H1 (cell line): ENCODE measurements at regions not wholly inside any gene's neighbourhood (a gene's known extent, or its start where the extent isn't known, plus 50 kb on each side); places are given as distances from the start of the nearest gene placed in this dataset.

Experiments used
- CTCF ChIA-PET: fragments of 300-600 bp; sonication (Branson Sonifier 250); formaldehyde crosslinking; loops from one replicate; lab custom pipeline; 2021; ENCODE audit not compliant: partially characterized antibody; lab: Charles Lee
- POLR2A ChIA-PET: fragments of 300-600 bp; sonication (Branson Sonifier 250); formaldehyde crosslinking; loops from one replicate; lab custom pipeline; 2021; ENCODE audit warnings: inconsistent platforms; ENCODE audit not compliant: partially characterized antibody; lab: Charles Lee
- DNase-seq, 2 experiments: peaks; one replicate each; pipeline versions ENCODE4 v3.0.0 to v3.0.0-alpha.2; 2010 to 2022; ENCODE audit warnings: low spot score in 2 of 2, low read depth in 1 of 2, mixed read lengths in 1 of 2
- FAIRE-seq: peaks from 2 replicates; lab custom pipeline; 2011; peaks lifted over from hg19 to GRCh38; lab: Jason Lieb, UNC
- H2AFZ ChIP-seq: 2 replicates; pipeline ENCODE4 v1.8.1; 2012; ENCODE audit warnings: low read length, inconsistent platforms
- H2AK5ac ChIP-seq: 2 replicates; pipeline ENCODE4 v1.6.1; 2013; ENCODE audit warnings: low read depth, low read length
- H2BK120ac ChIP-seq: replicated peaks from 2 replicates; pipeline ENCODE3; 2013; ENCODE audit warnings: low read depth, low read length, inconsistent platforms
- H2BK12ac ChIP-seq: 2 replicates; pipeline ENCODE4 v1.6.1; 2013; ENCODE audit warnings: low read depth, low read length
- H2BK15ac ChIP-seq: 2 replicates; pipeline ENCODE4 v1.6.1; 2013; ENCODE audit warnings: low read length
- H2BK20ac ChIP-seq: 2 replicates; pipeline ENCODE4 v1.6.1; 2013; ENCODE audit warnings: low read length
- H2BK5ac ChIP-seq: 2 replicates; pipeline ENCODE4 v1.6.1; 2013; ENCODE audit warnings: low read depth, low read length
- H3K14ac ChIP-seq: 2 replicates; pipeline ENCODE4 v1.6.1; 2013; ENCODE audit warnings: inconsistent platforms; ENCODE audit not compliant: insufficient read length
- H3K18ac ChIP-seq: 2 replicates; pipeline ENCODE4 v1.6.1; 2013; ENCODE audit warnings: low read length; ENCODE audit errors: extremely low read depth
- H3K23ac ChIP-seq: 2 replicates; pipeline ENCODE4 v1.6.1; 2013; ENCODE audit warnings: inconsistent platforms; ENCODE audit not compliant: insufficient read length
- H3K23me2 ChIP-seq: 2 replicates; pipeline ENCODE4 v1.6.1; 2013; ENCODE audit warnings: low read depth, low read length
- H3K27ac ChIP-seq: 2 replicates; pipeline ENCODE4 v1.6.1; 2011; ENCODE audit warnings: low read depth, low read length, inconsistent platforms
- H3K27me3 ChIP-seq, 4 experiments: replicated peaks in 1 of 4; 1 replicate in 1 of 4; 2 replicates in 3 of 4; pipeline versions ENCODE4 v1.6.1 to v1.8.1; 2011 to 2013; ENCODE audit warnings: low read length in 3 of 4, mild to moderate bottlenecking in 3 of 4, inconsistent platforms in 2 of 4, mixed read lengths in 2 of 4, moderate library complexity in 1 of 4; ENCODE audit not compliant: control insufficient read depth in 3 of 4, insufficient read depth in 3 of 4; ENCODE audit errors: extremely low read depth in 1 of 4
- H3K36me3 ChIP-seq, 4 experiments: 2 replicates each; pipeline versions ENCODE4 v1.6.1 to v1.8.1; 2011 to 2013; ENCODE audit warnings: mild to moderate bottlenecking in 4 of 4, low read length in 3 of 4, moderate library complexity in 2 of 4, control low read depth in 1 of 4, inconsistent platforms in 1 of 4; ENCODE audit not compliant: insufficient read depth in 4 of 4, control insufficient read depth in 2 of 4
- H3K4ac ChIP-seq: replicated peaks from 2 replicates; pipeline ENCODE3; 2013; ENCODE audit warnings: low read length, low read depth, mixed read lengths, inconsistent platforms; ENCODE audit not compliant: insufficient read length
- H3K4me1 ChIP-seq, 4 experiments: replicated peaks in 1 of 4; 1 replicate in 1 of 4; 2 replicates in 3 of 4; pipeline versions ENCODE4 v1.6.1 to v1.8.1; 2011 to 2013; ENCODE audit warnings: low read length in 3 of 4, inconsistent platforms in 2 of 4, mixed read lengths in 1 of 4; ENCODE audit not compliant: insufficient read depth in 4 of 4, control insufficient read depth in 3 of 4
- H3K4me2 ChIP-seq, 2 experiments: 2 replicates each; pipeline versions ENCODE4 v1.6.1 to v1.8.1; 2011 to 2013; ENCODE audit warnings: low read depth in 2 of 2, low read length in 2 of 2, control low read depth in 1 of 2, inconsistent platforms in 1 of 2, mild to moderate bottlenecking in 1 of 2; ENCODE audit not compliant: insufficient read depth in 1 of 2
- H3K4me3 ChIP-seq, 4 experiments: fragments of 200-600, 300-600 bp in 1 of 4; sonication (generic), shearing (Covaris generic), sonication (Bioruptor Twin) in 1 of 4; 2 replicates each; pipeline versions ENCODE4 v1.5.1 to v1.8.1; 2011 to 2016; ENCODE audit warnings: low read length in 4 of 4, low read depth in 3 of 4, control low read depth in 2 of 4, inconsistent platforms in 2 of 4, mild to moderate bottlenecking in 2 of 4, mixed read lengths in 1 of 4, moderate library complexity in 1 of 4; ENCODE audit not compliant: insufficient read depth in 2 of 4; ENCODE audit errors: extremely low read depth in 1 of 4
- H3K56ac ChIP-seq: replicated peaks from 2 replicates; pipeline ENCODE3; 2013; ENCODE audit warnings: low read depth, mild to moderate bottlenecking, mixed read lengths, low read length, inconsistent platforms; ENCODE audit not compliant: insufficient read length
- H3K79me1 ChIP-seq: 2 replicates; pipeline ENCODE4 v1.6.1; 2013; ENCODE audit warnings: low read depth, low read length, control low read depth
- H3K79me2 ChIP-seq, 2 experiments: 2 replicates each; pipeline versions ENCODE4 v1.6.1 to v1.8.1; 2012 to 2013; ENCODE audit warnings: low read length in 2 of 2, mild to moderate bottlenecking in 2 of 2, inconsistent platforms in 1 of 2; ENCODE audit not compliant: insufficient read depth in 2 of 2, control insufficient read depth in 1 of 2
- H3K9ac ChIP-seq, 4 experiments: replicated peaks in 1 of 4; 1 replicate in 1 of 4; 2 replicates in 3 of 4; pipeline versions ENCODE4 v1.6.1 to v1.8.1; 2011 to 2013; ENCODE audit warnings: low read depth in 3 of 4, low read length in 3 of 4, control low read depth in 2 of 4, mild to moderate bottlenecking in 2 of 4, moderate library complexity in 2 of 4, inconsistent platforms in 1 of 4; ENCODE audit errors: extremely low read depth in 1 of 4
- H3K9me3 ChIP-seq, 2 experiments: 2 replicates each; pipeline versions ENCODE4 v1.6.1 to v1.8.1; 2012 to 2013; ENCODE audit warnings: mild to moderate bottlenecking in 2 of 2, moderate library complexity in 2 of 2, control low read depth in 1 of 2, inconsistent platforms in 1 of 2, low read depth in 1 of 2, low read length in 1 of 2, mixed read lengths in 1 of 2; ENCODE audit not compliant: insufficient read depth in 2 of 2
- H4K20me1 ChIP-seq, 2 experiments: replicated peaks in 1 of 2; 2 replicates each; pipeline versions ENCODE3 to v1.8.1; 2011 to 2013; ENCODE audit warnings: inconsistent platforms in 2 of 2, low read length in 2 of 2, mild to moderate bottlenecking in 1 of 2; ENCODE audit not compliant: insufficient read depth in 2 of 2, control insufficient read depth in 1 of 2
- H4K5ac ChIP-seq: 2 replicates; pipeline ENCODE4 v1.6.1; 2013; ENCODE audit warnings: low read length, low read depth, mixed read lengths, inconsistent platforms; ENCODE audit not compliant: insufficient read length
- H4K8ac ChIP-seq: 2 replicates; pipeline ENCODE4 v1.8.0; 2013; ENCODE audit warnings: mild to moderate bottlenecking, moderate library complexity, low read length, inconsistent platforms; ENCODE audit not compliant: insufficient read depth; ENCODE audit errors: extremely low read depth
- H4K91ac ChIP-seq: replicated peaks from 2 replicates; pipeline ENCODE3; 2013; ENCODE audit warnings: low read length, mixed read lengths, inconsistent platforms; ENCODE audit not compliant: insufficient read length
- BACH1 ChIP-seq: IDR thresholded peaks from 2 replicates; pipeline ENCODE4 v1.6.1; 2012; ENCODE audit warnings: low read length, improper control_type of control experiment
- CBX8 ChIP-seq: fragments of 300-800, 300-1000 bp; sonication (generic); IDR thresholded peaks from 2 replicates; pipeline ENCODE4 v1.7.1; 2016; ENCODE audit warnings: low read depth, low read length, borderline replicate concordance
- MAFK ChIP-seq: IDR thresholded peaks from 2 replicates; pipeline ENCODE4 v1.6.1; 2012; ENCODE audit warnings: low read depth, mild to moderate bottlenecking, improper control_type of control experiment, low read length
- NRF1 ChIP-seq: IDR thresholded peaks from 2 replicates; pipeline ENCODE4 v1.6.1; 2011; ENCODE audit warnings: mild to moderate bottlenecking, low read depth, low read length, improper control_type of control experiment
- SP4 ChIP-seq: IDR thresholded peaks from 2 replicates; pipeline ENCODE4 v1.6.1; 2012; ENCODE audit warnings: low read length, inconsistent platforms

- H3K56ac ChIP-seq: no peak overlapping the region
- no peak for TF ChIP-seq SP4
- TF ChIP-seq BACH1: peak; percentile 97
- TF ChIP-seq CBX8: no peak
- no peak for TF ChIP-seq NRF1
- TF ChIP-seq MAFK: peak; percentile 90
- H3K9me3 ChIP-seq: no peaks in the 10 kb centered on the region
- H3K23ac ChIP-seq: no peak overlapping the region
- H2BK5ac ChIP-seq: no peak overlapping the region
- H3K36me3 ChIP-seq: no peaks in the 10 kb centered on the region
- H3K79me1 ChIP-seq: no peaks in the 10 kb centered on the region
- no peaks in the 10 kb centered on the region for H3K27me3 ChIP-seq
- no peak overlapping the region for H3K4ac ChIP-seq
- no peak overlapping the region for H3K14ac ChIP-seq
- H3K4me2 ChIP-seq: no peak overlapping the region
- no peak overlapping the region for H3K18ac ChIP-seq
- no peak overlapping the region for H2AFZ ChIP-seq
- H3K23me2 ChIP-seq: no peaks in the 10 kb centered on the region
- H4K8ac ChIP-seq: no peak overlapping the region
- no peak overlapping the region for H2BK120ac ChIP-seq
- no peaks in the 10 kb centered on the region for H3K79me2 ChIP-seq
- no peak overlapping the region for H2BK20ac ChIP-seq
- no peak overlapping the region for H2BK12ac ChIP-seq
- no peaks in the 10 kb centered on the region for H4K20me1 ChIP-seq
- no peak overlapping the region for H3K27ac ChIP-seq
- FAIRE-seq (no peak), DNase-seq (no peak)
- H3K4me3 ChIP-seq: no peak overlapping the region
- H3K4me1 ChIP-seq: no peaks in the 10 kb centered on the region
- POLR2A ChIA-PET: no interaction called here
- no peak overlapping the region for H2BK15ac ChIP-seq
- no peak overlapping the region for H4K5ac ChIP-seq
- H2AK5ac ChIP-seq: no peak overlapping the region
- CTCF ChIA-PET: interaction anchor here (0.6 kb wide), 1 partner anchor 544 kb away, joined by 3 read pairs; no protein-coding TSS in a partner anchor
- no peak overlapping the region for H4K91ac ChIP-seq
- H3K9ac ChIP-seq: no peak overlapping the region
These were observed 331.2 kb upstream of the DAB2 start for GRCh38 chr5:39755986-39756385.
